H9 (cell line): ENCODE measurements at regions not wholly inside any gene's neighbourhood (a gene's known extent, or its start where the extent isn't known, plus 50 kb on each side); places are given as distances from the start of the nearest gene placed in this dataset.

Experiments
- DNase-seq: peaks from one replicate; pipeline ENCODE4 v3.0.0-alpha.2; 2017
- H2AFZ ChIP-seq: one replicate; pipeline ENCODE4 v1.6.1; 2013; ENCODE audit warnings: mild to moderate bottlenecking, low read length, control low read depth, moderate library complexity
- H2AK5ac ChIP-seq: 2 replicates; pipeline ENCODE4 v1.6.1; 2013; ENCODE audit warnings: low read length, control low read depth, mixed read lengths; ENCODE audit not compliant: insufficient read length
- H2BK120ac ChIP-seq: one replicate; pipeline ENCODE4 v1.6.1; 2013; ENCODE audit warnings: low read depth, mild to moderate bottlenecking, low read length, control low read depth, inconsistent platforms; ENCODE audit not compliant: poor library complexity, severe bottlenecking
- H2BK12ac ChIP-seq: 2 replicates; pipeline ENCODE4 v1.6.1; 2013; ENCODE audit warnings: low read length, control low read depth, mixed read lengths, low read depth; ENCODE audit not compliant: insufficient read length
- H2BK15ac ChIP-seq: 2 replicates; pipeline ENCODE4 v1.6.1; 2013; ENCODE audit warnings: low read depth, low read length, control low read depth
- H2BK20ac ChIP-seq: one replicate; pipeline ENCODE4 v1.6.1; 2013; ENCODE audit warnings: low read depth, mild to moderate bottlenecking, low read length, control low read depth, inconsistent platforms; ENCODE audit not compliant: poor library complexity, severe bottlenecking
- H2BK5ac ChIP-seq: 2 replicates; pipeline ENCODE4 v1.6.1; 2013; ENCODE audit warnings: low read length, control low read depth, mixed read lengths; ENCODE audit not compliant: insufficient read length
- H3K14ac ChIP-seq: 2 replicates; pipeline ENCODE4 v1.6.1; 2013; ENCODE audit warnings: low read length, control low read depth; ENCODE audit not compliant: insufficient read depth
- H3K18ac ChIP-seq: 2 replicates; pipeline ENCODE4 v1.6.1; 2013; ENCODE audit warnings: low read depth, mild to moderate bottlenecking, mixed read lengths, low read length, control low read depth; ENCODE audit not compliant: insufficient read length
- H3K23ac ChIP-seq: 2 replicates; pipeline ENCODE4 v1.6.1; 2013; ENCODE audit warnings: low read length, control low read depth, mixed read lengths, low read depth; ENCODE audit not compliant: insufficient read length
- H3K23me2 ChIP-seq: 2 replicates; pipeline ENCODE4 v1.6.1; 2013; ENCODE audit warnings: low read depth, mild to moderate bottlenecking, mixed read lengths, low read length, control low read depth; ENCODE audit not compliant: insufficient read length, poor library complexity, severe bottlenecking
- H3K27ac ChIP-seq: 2 replicates; pipeline ENCODE4 v1.5.1; 2013; ENCODE audit warnings: low read length, control low read depth, mixed read lengths, low read depth; ENCODE audit not compliant: insufficient read length
- H3K27me3 ChIP-seq: 2 replicates; pipeline ENCODE4 v1.6.1; 2013; ENCODE audit warnings: low read length, control low read depth, inconsistent platforms; ENCODE audit not compliant: insufficient read depth
- H3K4ac ChIP-seq: 2 replicates; pipeline ENCODE4 v1.6.1; 2013; ENCODE audit warnings: low read depth, mild to moderate bottlenecking, control low read depth, inconsistent platforms, low read length, moderate library complexity
- H3K4me1 ChIP-seq: 2 replicates; pipeline ENCODE4 v1.6.1; 2013; ENCODE audit warnings: low read length, control low read depth, inconsistent platforms; ENCODE audit not compliant: insufficient read depth
- H3K4me2 ChIP-seq: 2 replicates; pipeline ENCODE4 v1.6.1; 2013; ENCODE audit warnings: low read length, control low read depth, mixed read lengths; ENCODE audit not compliant: insufficient read length, insufficient read depth
- H3K56ac ChIP-seq: 2 replicates; pipeline ENCODE4 v1.6.1; 2013; ENCODE audit warnings: low read depth, mild to moderate bottlenecking, mixed read lengths, low read length, control low read depth; ENCODE audit not compliant: insufficient read length
- H3K79me1 ChIP-seq: 2 replicates; pipeline ENCODE4 v1.6.1; 2013; ENCODE audit warnings: low read depth, mild to moderate bottlenecking, moderate library complexity, low read length, control low read depth, inconsistent platforms; ENCODE audit not compliant: insufficient read depth, poor library complexity, severe bottlenecking
- H3K79me2 ChIP-seq: 2 replicates; pipeline ENCODE4 v1.6.1; 2013; ENCODE audit warnings: low read length, control low read depth, inconsistent platforms; ENCODE audit not compliant: insufficient read depth
- H3K9ac ChIP-seq: 2 replicates; pipeline ENCODE4 v1.6.1; 2013; ENCODE audit warnings: low read length, control low read depth, mixed read lengths; ENCODE audit not compliant: insufficient read length; ENCODE audit errors: extremely low read depth
- H3K9me3 ChIP-seq: one replicate; pipeline ENCODE4 v1.6.1; 2013; ENCODE audit warnings: low read depth, low read length, inconsistent platforms; ENCODE audit not compliant: control insufficient read depth
- H3T11ph ChIP-seq: one replicate; pipeline ENCODE4 v1.6.1; 2013; ENCODE audit warnings: mild to moderate bottlenecking, low read length, control low read depth, inconsistent platforms
- H4K20me1 ChIP-seq: one replicate; pipeline ENCODE4 v1.6.1; 2013; ENCODE audit not compliant: control insufficient read depth, insufficient read length, insufficient read depth
- H4K5ac ChIP-seq: 2 replicates; pipeline ENCODE4 v1.6.1; 2013; ENCODE audit warnings: low read depth, mild to moderate bottlenecking, mixed read lengths, low read length, control low read depth; ENCODE audit not compliant: insufficient read length
- H4K8ac ChIP-seq: replicated peaks from 2 replicates; pipeline ENCODE4 v1.6.1; 2013; ENCODE audit warnings: low read length, control low read depth, mixed read lengths, low read depth; ENCODE audit not compliant: insufficient read length
- H4K91ac ChIP-seq: 2 replicates; pipeline ENCODE4 v1.6.1; 2013; ENCODE audit warnings: low read depth, mild to moderate bottlenecking, moderate library complexity, mixed read lengths, low read length, control low read depth; ENCODE audit not compliant: insufficient read length
- H3K27ac Mint-ChIP-seq, 3 experiments: 2 replicates in 2 of 3; 3 replicates in 1 of 3; pipeline ENCODE4 v1.8.0; 2020 to 2021; ENCODE audit warnings: mixed read lengths in 3 of 3, mild to moderate bottlenecking in 1 of 3, moderate library complexity in 1 of 3
- H3K27me3 Mint-ChIP-seq: 2 replicates; pipeline ENCODE4 v1.8.0; 2021; ENCODE audit warnings: low read depth, mild to moderate bottlenecking, moderate library complexity, mixed read lengths
- H3K36me3 Mint-ChIP-seq, 3 experiments: 2 replicates in 2 of 3; 3 replicates in 1 of 3; pipeline ENCODE4 v1.8.0; 2020 to 2021; ENCODE audit warnings: low read depth in 3 of 3, mixed read lengths in 3 of 3; ENCODE audit not compliant: insufficient read depth in 1 of 3
- H3K4me1 Mint-ChIP-seq, 2 experiments: 2 replicates each; pipeline ENCODE4 v1.8.0; 2020; ENCODE audit warnings: mixed read lengths in 2 of 2
- H3K4me3 Mint-ChIP-seq, 2 experiments: 2 replicates in 1 of 2; 3 replicates in 1 of 2; pipeline ENCODE4 v1.8.0; 2020 to 2021; ENCODE audit warnings: mild to moderate bottlenecking in 2 of 2, mixed read lengths in 2 of 2, moderate library complexity in 1 of 2
- H3K9me3 Mint-ChIP-seq, 2 experiments: 2 replicates in 1 of 2; 3 replicates in 1 of 2; pipeline ENCODE4 v1.8.0; 2020; ENCODE audit warnings: mild to moderate bottlenecking in 2 of 2, mixed read lengths in 2 of 2, moderate library complexity in 1 of 2
- WGBS: extraction: QIAGEN DNeasy Blood & Tissue Kit; methylation state at CpG from one replicate; pipeline ENCODE4 v1.1.7; 2013; ENCODE audit warnings: missing lambda C conversion rate, low lambda C conversion rate, mixed read lengths; ENCODE audit not compliant: insufficient read length; ENCODE audit errors: extremely low coverage; 5-methylcytosine and 5-hydroxymethylcytosine counted together
- TF ChIP-seq, protein P1 (sequence below): fragments of 200-600 bp; sonication (generic); conservative IDR thresholded peaks from 3 replicates; pipeline ENCODE4 v1.8.0; 2021; ENCODE audit warnings: antibody characterized with exemption, mild to moderate bottlenecking

DNA sequence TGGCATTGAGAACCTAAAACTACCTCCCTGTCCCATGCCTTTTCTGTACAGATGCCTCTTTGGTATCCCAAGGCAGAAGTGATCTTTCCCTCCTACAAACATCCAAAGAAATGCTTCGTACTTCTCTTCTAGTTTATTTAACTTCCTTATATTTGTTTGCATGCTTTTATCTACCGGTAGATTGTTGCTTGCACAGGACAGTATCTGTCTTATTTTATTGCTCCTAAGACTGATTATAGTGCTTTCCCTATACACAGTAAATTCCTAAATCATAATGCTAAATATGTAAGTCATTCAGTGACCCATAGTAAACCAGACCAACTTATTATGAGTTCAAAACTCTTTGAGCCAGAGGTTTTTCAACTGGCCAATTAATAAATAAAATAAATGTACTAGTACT is 156.9 kb downstream of the PRELID2 start:
- Histone ChIP-seq H3K79me2 (no peaks in the 10 kb centered on the region), H3K4me1 (no peaks in the 10 kb centered on the region; the same call in 1 of the 2 replicates), H3K23ac (no peak overlapping the region), H2BK20ac (no peak overlapping the region), H3K9me3 (no peaks in the 10 kb centered on the region), H3K9ac (no peak overlapping the region), H3K27ac (no peak overlapping the region), H3K23me2 (no peaks in the 10 kb centered on the region), H3K79me1 (no peaks in the 10 kb centered on the region), H2BK15ac (no peak overlapping the region), H3K56ac (no peak overlapping the region), H3K27me3 (no peaks in the 10 kb centered on the region), H3K18ac (no peak overlapping the region), H2BK120ac (no peak overlapping the region), H2AFZ (no peak overlapping the region), H3K4ac (no peak overlapping the region), H2BK5ac (no peak overlapping the region), H3T11ph (no peak overlapping the region), H4K8ac (no peak overlapping the region), H3K4me2 (no peak overlapping the region), H4K5ac (no peak overlapping the region), H2BK12ac (no peak overlapping the region), H3K14ac (no peak overlapping the region), H2AK5ac (no peak overlapping the region), H4K91ac (no peak overlapping the region), H4K20me1 (no peaks in the 10 kb centered on the region)
- TF ChIP-seq, protein P1, sequence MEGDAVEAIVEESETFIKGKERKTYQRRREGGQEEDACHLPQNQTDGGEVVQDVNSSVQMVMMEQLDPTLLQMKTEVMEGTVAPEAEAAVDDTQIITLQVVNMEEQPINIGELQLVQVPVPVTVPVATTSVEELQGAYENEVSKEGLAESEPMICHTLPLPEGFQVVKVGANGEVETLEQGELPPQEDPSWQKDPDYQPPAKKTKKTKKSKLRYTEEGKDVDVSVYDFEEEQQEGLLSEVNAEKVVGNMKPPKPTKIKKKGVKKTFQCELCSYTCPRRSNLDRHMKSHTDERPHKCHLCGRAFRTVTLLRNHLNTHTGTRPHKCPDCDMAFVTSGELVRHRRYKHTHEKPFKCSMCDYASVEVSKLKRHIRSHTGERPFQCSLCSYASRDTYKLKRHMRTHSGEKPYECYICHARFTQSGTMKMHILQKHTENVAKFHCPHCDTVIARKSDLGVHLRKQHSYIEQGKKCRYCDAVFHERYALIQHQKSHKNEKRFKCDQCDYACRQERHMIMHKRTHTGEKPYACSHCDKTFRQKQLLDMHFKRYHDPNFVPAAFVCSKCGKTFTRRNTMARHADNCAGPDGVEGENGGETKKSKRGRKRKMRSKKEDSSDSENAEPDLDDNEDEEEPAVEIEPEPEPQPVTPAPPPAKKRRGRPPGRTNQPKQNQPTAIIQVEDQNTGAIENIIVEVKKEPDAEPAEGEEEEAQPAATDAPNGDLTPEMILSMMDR: no peak
- H3K27me3 Mint-ChIP-seq: no peaks in the 10 kb centered on the region
- no peak overlapping the region for H3K27ac Mint-ChIP-seq
- peaks cover 2 to 8% of the 10 kb centered on the region in 2 experiments for H3K4me1 Mint-ChIP-seq
- no peak for DNase-seq
- H3K4me3 Mint-ChIP-seq: no peak overlapping the region
- H3K9me3 Mint-ChIP-seq: no peaks in the 10 kb centered on the region
- H3K36me3 Mint-ChIP-seq: no peaks in the 10 kb centered on the region
- WGBS: no CpG with 5 or more reads among the region's 2 CpGs
